ENCODE measurements at regions not wholly inside any gene's neighbourhood (a gene's known extent, or its start where the extent isn't known, plus 50 kb on each side); places are given as distances from the start of the nearest gene placed in this dataset.
A peak's percentile ranks its signal among the peaks of the same experiment; 100 is the strongest.

- Histone ChIP-seq H3K27me3 (no peaks in the 10 kb centered on the region), H3K36me3 (replicated peaks in 1 of 2) (no peaks in the 10 kb centered on the region), H3K4me3 (no peak overlapping the region), H3K4me1 (replicated peaks in 1 of 2) (no peaks in the 10 kb centered on the region), H3K9me3 (replicated peaks in 1 of 3) (no peaks in the 10 kb centered on the region), H3K27ac (no peak overlapping the region)
- intact Hi-C loops (cut with DNase I) = no loop called here
- DNase-seq = no peak
- 75 to 82% (median 78%) methylated on average over 3 of the region's 3 CpGs for WGBS, 4 donors
- TF ChIP-seq CTCF (IDR thresholded peaks at IDR 0.05) = no peak
- no peak for TF ChIP-seq POLR2A (IDR thresholded peaks at IDR 0.05)
Observed at GRCh38 chr18:64273724-64274123, 124.8 kb upstream of the LINC00305 start.

- Histone ChIP-seq H3K27ac (no peak overlapping the region), H3K4me1 (replicated peaks in 1 of 2) (no peaks in the 10 kb centered on the region), H3K36me3 (replicated peaks in 1 of 2) (no peaks in the 10 kb centered on the region), H3K27me3 (no peaks in the 10 kb centered on the region), H3K4me3 (no peak overlapping the region), H3K9me3 (replicated peaks in 1 of 3) (no peaks in the 10 kb centered on the region)
- intact Hi-C loops (cut with DNase I) = no loop called here
- TF ChIP-seq POLR2A (IDR thresholded peaks at IDR 0.05) (no peak), CTCF (IDR thresholded peaks at IDR 0.05) (no peak)
- no peak for DNase-seq
- WGBS, 4 donors = 61 to 67% (median 63%) methylated on average over 6 of the region's 6 CpGs
Observed at GRCh38 chr18:64271975-64272659, 123.2 kb upstream of the LINC00305 start.

- no peaks in the 10 kb centered on the region for H3K36me3 ChIP-seq (replicated peaks in 1 of 2)
- TF ChIP-seq POLR2A (IDR thresholded peaks at IDR 0.05) (no peak), CTCF (IDR thresholded peaks at IDR 0.05) (no peak)
- WGBS, 4 donors = 34 to 48% (median 39%) methylated on average over 4 of the region's 4 CpGs
- intact Hi-C loops (cut with DNase I) = no loop called here
- H3K9me3 ChIP-seq (replicated peaks in 1 of 3) = no peaks in the 10 kb centered on the region
- DNase-seq = peak in 3 of 7 donors; percentile 3 to 15 (median 10)
- H3K27me3 ChIP-seq = no peaks in the 10 kb centered on the region
- H3K27ac ChIP-seq = no peak overlapping the region
- no peaks in the 10 kb centered on the region for H3K4me1 ChIP-seq (replicated peaks in 1 of 2)
- no peak overlapping the region for H3K4me3 ChIP-seq
Observed at GRCh38 chr18:64271246-64271645, 122.4 kb upstream of the LINC00305 start.

GRCh38 chr18:64270608-64271007, 121.7 kb upstream of the LINC00305 start:
- intact Hi-C loops (cut with DNase I) = no loop called here
- no peak for DNase-seq
- H3K27ac ChIP-seq = no peak overlapping the region
- 80 to 90% (median 87%) methylated on average over 1 of the region's 1 CpG for WGBS, 4 donors
- H3K9me3 ChIP-seq (replicated peaks in 1 of 3) = no peaks in the 10 kb centered on the region
- H3K27me3 ChIP-seq = no peaks in the 10 kb centered on the region
- H3K36me3 ChIP-seq (replicated peaks in 1 of 2) = no peaks in the 10 kb centered on the region
- no peaks in the 10 kb centered on the region for H3K4me1 ChIP-seq (replicated peaks in 1 of 2)
- H3K4me3 ChIP-seq = no peak overlapping the region
- TF ChIP-seq CTCF (IDR thresholded peaks at IDR 0.05) (no peak), POLR2A (IDR thresholded peaks at IDR 0.05) (no peak)

All from adrenal gland (tissue), 9 donors.